Adrenal gland (tissue), 9 donors: ENCODE measurements at regions not wholly inside any gene's neighbourhood (a gene's known extent, or its start where the extent isn't known, plus 50 kb on each side); places are given as distances from the start of the nearest gene placed in this dataset.

Experiments used
- DNase-seq, 7 donors: peaks; one replicate each; pipeline ENCODE4 v3.0.0-alpha.2; 2019 to 2020
- H3K27ac ChIP-seq, 5 donors: fragments of 200-600 bp; sonication (generic) in 4 of 5; 1 replicate in 3 of 5; 2 replicates in 2 of 5; pipeline versions ENCODE4 v1.5.1 to v1.8.0; 2016 to 2020; ENCODE audit warnings: mild to moderate bottlenecking in 1 of 5
- H3K27me3 ChIP-seq: fragments of 200-600 bp; 2 replicates; pipeline ENCODE4 v1.8.0; 2021
- H3K36me3 ChIP-seq, 2 donors: fragments of 200-600 bp; replicated peaks in 1 of 2; 1 replicate in 1 of 2; 2 replicates in 1 of 2; pipeline versions ENCODE4 v1.5.1 to v1.8.0; 2018 to 2022
- H3K4me1 ChIP-seq, 2 donors: fragments of 200-600 bp; replicated peaks in 1 of 2; 1 replicate in 1 of 2; 2 replicates in 1 of 2; pipeline versions ENCODE4 v1.5.1 to v1.8.0; 2018 to 2021
- H3K4me3 ChIP-seq, 4 donors: fragments of 200-600 bp; sonication (generic) in 3 of 4; one replicate each; pipeline ENCODE4 v1.5.1; 2016 to 2018
- H3K9me3 ChIP-seq, 3 donors: fragments of 200-600 bp; sonication (generic) in 1 of 3; replicated peaks in 1 of 3; 1 replicate in 2 of 3; 2 replicates in 1 of 3; pipeline versions ENCODE4 v1.5.1 to v1.8.0; 2016 to 2021
- POLR2A ChIP-seq, 2 donors: fragments of 450-650 bp; IDR thresholded peaks; one replicate each; pipeline ENCODE4 v1.6.1; 2017; ENCODE audit warnings: antibody characterized with exemption in 2 of 2, mild to moderate bottlenecking in 2 of 2, moderate library complexity in 1 of 2
- WGBS, 4 donors: extraction: QIAGEN DNeasy Blood & Tissue Kit in 2 of 4; methylation state at CpG; one replicate each; pipeline versions ENCODE4 v1.1.5 to v1.1.7; 2013 to 2017; 5-methylcytosine and 5-hydroxymethylcytosine counted together
- intact Hi-C, 2 donors: fragments of 100-400 bp; cut with DNase I; formaldehyde crosslinking; loops; one replicate each; pipeline versions ENCODE4 v1.14.1 to v1.15.0; 2022 to 2023
- TF ChIP-seq, protein P1 (sequence below), 6 experiments: fragments of 450-650 bp in 4 of 6; fragments of 200-600 bp in 2 of 6; sonication (generic) in 1 of 6; IDR thresholded peaks; 1 replicate in 5 of 6; 2 replicates in 1 of 6; pipeline versions ENCODE4 v1.5.1 to v1.8.0; 2016 to 2021; ENCODE audit warnings: antibody characterized with exemption in 6 of 6, mild to moderate bottlenecking in 2 of 6, moderate library complexity in 1 of 6
- donor health status: healthy with polysubstance abuse.
- donor health status: Bipolar disorder and iron deficiency.
- donor health status: DM: yes; HTN: yes; CAD: no.
- donor health status: DM: no; HTN: no; CAD: no.
- donor health status: DM: no; HTN: no; CAD: no.

DNA sequence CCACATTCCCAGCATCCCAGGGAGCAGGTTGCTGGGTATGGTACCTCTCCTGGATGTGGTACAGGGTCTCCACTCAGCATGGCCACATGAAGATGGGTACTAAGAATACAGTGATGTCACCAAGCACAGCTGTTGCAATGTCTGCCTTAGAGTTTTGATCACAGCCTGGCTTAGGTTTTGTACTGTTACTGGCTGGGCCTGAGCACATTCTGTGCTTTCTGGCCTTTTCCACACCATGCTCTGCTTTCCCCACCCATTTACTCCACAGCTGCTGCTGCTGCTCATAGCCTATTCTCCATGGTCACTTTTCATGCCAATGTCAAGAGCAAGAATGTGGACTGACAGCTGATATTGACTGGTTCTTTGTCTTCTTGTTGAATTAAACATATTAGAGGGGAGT, 481.9 kb downstream of the ARHGEF28 start:
- no peak overlapping the region for H3K27ac ChIP-seq

DNA sequence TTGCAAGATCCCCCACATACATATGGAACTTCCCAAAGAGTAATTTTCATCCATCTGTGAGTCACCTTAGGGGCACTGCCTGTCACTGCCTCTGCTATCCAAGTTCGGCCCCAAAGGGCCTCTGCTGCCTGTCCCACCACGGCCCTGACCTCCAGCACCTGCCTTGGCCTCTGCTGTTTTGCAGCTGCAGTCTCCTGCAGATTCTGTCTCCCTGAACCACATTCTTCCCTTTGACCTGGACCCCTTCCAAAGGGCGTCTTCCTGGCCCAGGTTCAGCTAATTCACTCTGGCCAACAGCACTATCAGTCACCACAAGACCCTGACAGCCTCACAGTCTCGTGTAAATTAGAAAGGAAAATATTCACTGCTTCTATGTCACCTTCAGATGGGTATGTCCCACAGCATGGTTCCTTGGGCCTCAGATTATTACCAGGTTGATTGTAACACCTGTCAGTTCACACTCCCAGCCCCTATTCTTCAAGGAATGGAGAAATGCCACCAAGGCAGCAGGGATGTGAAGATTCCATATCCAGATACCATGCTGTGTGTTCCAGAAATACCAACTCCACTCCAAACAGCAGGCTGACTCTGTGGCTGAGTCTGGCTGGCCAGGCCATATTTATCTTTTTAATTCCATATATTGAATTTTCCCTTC, 479.3 kb downstream of the ARHGEF28 start:
- no peaks in the 10 kb centered on the region for H3K27me3 ChIP-seq

More for the DNA sequence above, 481.9 kb downstream of the ARHGEF28 start:
- H3K27me3 ChIP-seq, result no peaks in the 10 kb centered on the region
- intact Hi-C loops, result no loop called here
- DNase-seq, result no peak
- H3K9me3 ChIP-seq, result no peaks in the 10 kb centered on the region
- no peaks in the 10 kb centered on the region for H3K36me3 ChIP-seq
- TF ChIP-seq, protein P1, sequence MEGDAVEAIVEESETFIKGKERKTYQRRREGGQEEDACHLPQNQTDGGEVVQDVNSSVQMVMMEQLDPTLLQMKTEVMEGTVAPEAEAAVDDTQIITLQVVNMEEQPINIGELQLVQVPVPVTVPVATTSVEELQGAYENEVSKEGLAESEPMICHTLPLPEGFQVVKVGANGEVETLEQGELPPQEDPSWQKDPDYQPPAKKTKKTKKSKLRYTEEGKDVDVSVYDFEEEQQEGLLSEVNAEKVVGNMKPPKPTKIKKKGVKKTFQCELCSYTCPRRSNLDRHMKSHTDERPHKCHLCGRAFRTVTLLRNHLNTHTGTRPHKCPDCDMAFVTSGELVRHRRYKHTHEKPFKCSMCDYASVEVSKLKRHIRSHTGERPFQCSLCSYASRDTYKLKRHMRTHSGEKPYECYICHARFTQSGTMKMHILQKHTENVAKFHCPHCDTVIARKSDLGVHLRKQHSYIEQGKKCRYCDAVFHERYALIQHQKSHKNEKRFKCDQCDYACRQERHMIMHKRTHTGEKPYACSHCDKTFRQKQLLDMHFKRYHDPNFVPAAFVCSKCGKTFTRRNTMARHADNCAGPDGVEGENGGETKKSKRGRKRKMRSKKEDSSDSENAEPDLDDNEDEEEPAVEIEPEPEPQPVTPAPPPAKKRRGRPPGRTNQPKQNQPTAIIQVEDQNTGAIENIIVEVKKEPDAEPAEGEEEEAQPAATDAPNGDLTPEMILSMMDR (IDR thresholded peaks at IDR 0.05), result no peak
- no peak for TF ChIP-seq POLR2A (IDR thresholded peaks at IDR 0.05)
- H3K4me3 ChIP-seq, result no peak overlapping the region
- H3K4me1 ChIP-seq, result no peaks in the 10 kb centered on the region

DNA sequence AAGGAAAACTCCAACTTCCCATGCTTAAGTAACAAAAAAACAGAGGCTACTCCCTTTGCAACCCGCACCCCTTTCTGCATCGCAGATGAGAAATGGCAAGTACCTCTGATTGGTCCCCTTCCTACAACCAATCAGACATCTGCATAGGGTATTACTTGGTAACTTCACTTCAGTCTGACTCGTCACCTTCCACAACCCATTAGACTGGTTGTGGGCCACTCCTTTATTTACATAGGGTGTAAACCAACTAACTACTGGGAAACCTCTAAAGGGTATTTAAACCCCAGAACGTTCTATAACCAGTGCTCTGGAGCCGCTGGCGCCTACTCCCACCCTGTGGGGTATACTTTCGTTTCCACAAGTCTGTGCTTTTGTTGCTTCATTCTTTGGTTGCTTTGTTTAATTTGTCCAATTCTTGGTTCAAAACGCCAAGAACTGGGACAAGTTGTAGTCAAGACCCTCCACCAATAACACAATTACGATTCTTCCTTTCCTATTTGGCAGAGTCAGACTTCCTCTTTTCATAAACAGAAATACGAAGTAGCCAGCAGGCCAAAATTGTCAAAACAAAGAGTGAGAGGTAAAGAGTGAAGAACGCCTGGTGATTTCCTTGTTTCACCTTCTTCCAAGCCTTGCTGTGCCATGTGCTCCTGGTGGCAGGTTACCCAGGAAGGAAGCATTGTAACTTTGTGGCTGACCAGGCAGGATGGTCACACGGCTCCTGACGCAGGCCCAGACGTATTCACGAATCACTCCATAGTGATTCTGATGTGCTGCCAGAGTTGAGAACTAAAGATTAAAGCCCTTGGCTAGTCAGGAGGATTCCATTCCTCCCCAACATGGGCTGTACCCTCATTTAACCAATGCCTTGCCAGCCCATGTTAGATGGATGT, 477.4 kb downstream of the ARHGEF28 start:
- Histone ChIP-seq H3K4me1 (no peaks in the 10 kb centered on the region), H3K36me3 (no peaks in the 10 kb centered on the region), H3K9me3 (no peaks in the 10 kb centered on the region), H3K27ac (no peak overlapping the region), H3K27me3 (no peaks in the 10 kb centered on the region), H3K4me3 (no peak overlapping the region)
- TF ChIP-seq POLR2A (IDR thresholded peaks at IDR 0.05), result no peak
- TF ChIP-seq, protein P1 (IDR thresholded peaks at IDR 0.05), result no peak
- no peak for DNase-seq
- WGBS, 4 donors, result 82 to 87% (median 84%) methylated on average over 13 to 15 of the region's 15 CpGs
- intact Hi-C loops, result no loop called here

More for the DNA sequence above, 479.3 kb downstream of the ARHGEF28 start:
- no peaks in the 10 kb centered on the region for H3K9me3 ChIP-seq
- DNase-seq, result peak in 4 of 7 donors; percentile 11 to 55 (median 24)
- no peaks in the 10 kb centered on the region for H3K4me1 ChIP-seq
- no peak overlapping the region for H3K4me3 ChIP-seq
- TF ChIP-seq, protein P1 (IDR thresholded peaks at IDR 0.05), result no peak
- TF ChIP-seq POLR2A (IDR thresholded peaks at IDR 0.05), result no peak
- intact Hi-C loops, result no loop called here
- 19 to 35% (median 26%) methylated on average over 3 to 4 of the region's 4 CpGs for WGBS, 4 donors
- no peak overlapping the region for H3K27ac ChIP-seq
- H3K36me3 ChIP-seq, result no peaks in the 10 kb centered on the region

DNA sequence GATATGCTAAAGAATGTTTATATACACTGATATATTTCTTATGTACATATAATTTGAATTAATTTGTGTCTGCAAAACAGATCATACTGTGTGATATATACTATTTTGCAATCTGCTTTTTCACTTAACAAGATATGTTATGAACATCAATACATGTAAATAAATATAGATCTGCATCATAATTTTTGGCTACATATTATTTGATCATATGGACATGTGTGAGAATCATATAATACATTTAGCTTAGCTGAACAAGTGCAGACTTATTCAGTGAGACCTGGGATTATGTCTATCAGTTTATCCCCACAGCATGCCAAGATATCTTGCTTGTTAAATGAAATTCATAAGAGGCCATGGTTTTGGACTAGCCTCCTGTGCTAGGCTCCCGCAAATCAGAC, 474.3 kb downstream of the ARHGEF28 start:
- intact Hi-C loops, result no loop called here
- 92 to 100% (median 99%) methylated on average over 1 of the region's 1 CpG for WGBS, 4 donors
- Histone ChIP-seq H3K4me3 (no peak overlapping the region), H3K4me1 (no peaks in the 10 kb centered on the region), H3K9me3 (no peaks in the 10 kb centered on the region), H3K36me3 (no peaks in the 10 kb centered on the region), H3K27ac (no peak overlapping the region), H3K27me3 (no peaks in the 10 kb centered on the region)
- no peak for DNase-seq
- TF ChIP-seq POLR2A (IDR thresholded peaks at IDR 0.05), result no peak
- TF ChIP-seq, protein P1 (IDR thresholded peaks at IDR 0.05), result no peak
